Tibial nerve (tissue), 3 donors: ENCODE measurements at regions not wholly inside any gene's neighbourhood (a gene's known extent, or its start where the extent isn't known, plus 50 kb on each side); places are given as distances from the start of the nearest gene placed in this dataset.

Source experiments
- POLR2A ChIP-seq, 2 donors: fragments of 450-650 bp; IDR thresholded peaks; one replicate each; pipeline ENCODE4 v1.6.1; 2017; ENCODE audit warnings: antibody characterized with exemption in 2 of 2, mild to moderate bottlenecking in 2 of 2, moderate library complexity in 2 of 2
- TF ChIP-seq, protein P1 (sequence below), 5 experiments: fragments of 200-600 bp in 3 of 5; fragments of 450-650 bp in 2 of 5; sonication (generic) in 3 of 5; IDR thresholded peaks; one replicate each; pipeline ENCODE4 v1.5.1; 2016 to 2019; ENCODE audit warnings: antibody characterized with exemption in 5 of 5, mild to moderate bottlenecking in 3 of 5, moderate library complexity in 2 of 5

DNA sequence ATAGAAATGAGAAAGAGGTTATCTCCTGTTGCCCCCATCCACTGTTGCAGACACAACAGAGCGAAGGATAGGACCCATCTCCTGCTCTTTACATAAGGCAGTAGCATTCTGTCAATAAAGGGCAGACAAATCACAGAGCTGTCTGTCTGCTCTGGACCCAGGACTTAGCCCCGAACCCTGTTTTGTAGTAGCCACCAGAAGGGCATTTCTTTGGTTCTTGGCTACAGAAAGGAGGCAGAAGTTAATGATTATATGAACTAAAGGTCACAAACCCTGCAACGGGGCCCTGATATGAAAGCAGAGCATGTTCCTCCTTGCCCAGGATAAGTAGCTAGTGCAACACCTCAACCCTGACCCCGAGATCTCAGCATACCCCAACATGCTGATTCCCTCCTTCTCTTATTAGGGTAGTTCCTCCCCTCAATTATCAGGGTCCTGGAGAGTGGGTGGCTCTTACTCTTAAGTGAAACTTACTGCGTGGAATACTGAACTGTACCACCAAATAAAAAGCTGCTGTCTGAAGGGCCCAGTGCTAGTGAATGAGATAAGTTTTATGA lies 680.4 kb upstream of the SPRY2 start:
- no peak for TF ChIP-seq POLR2A (IDR thresholded peaks at IDR 0.05)
- TF ChIP-seq, protein P1, sequence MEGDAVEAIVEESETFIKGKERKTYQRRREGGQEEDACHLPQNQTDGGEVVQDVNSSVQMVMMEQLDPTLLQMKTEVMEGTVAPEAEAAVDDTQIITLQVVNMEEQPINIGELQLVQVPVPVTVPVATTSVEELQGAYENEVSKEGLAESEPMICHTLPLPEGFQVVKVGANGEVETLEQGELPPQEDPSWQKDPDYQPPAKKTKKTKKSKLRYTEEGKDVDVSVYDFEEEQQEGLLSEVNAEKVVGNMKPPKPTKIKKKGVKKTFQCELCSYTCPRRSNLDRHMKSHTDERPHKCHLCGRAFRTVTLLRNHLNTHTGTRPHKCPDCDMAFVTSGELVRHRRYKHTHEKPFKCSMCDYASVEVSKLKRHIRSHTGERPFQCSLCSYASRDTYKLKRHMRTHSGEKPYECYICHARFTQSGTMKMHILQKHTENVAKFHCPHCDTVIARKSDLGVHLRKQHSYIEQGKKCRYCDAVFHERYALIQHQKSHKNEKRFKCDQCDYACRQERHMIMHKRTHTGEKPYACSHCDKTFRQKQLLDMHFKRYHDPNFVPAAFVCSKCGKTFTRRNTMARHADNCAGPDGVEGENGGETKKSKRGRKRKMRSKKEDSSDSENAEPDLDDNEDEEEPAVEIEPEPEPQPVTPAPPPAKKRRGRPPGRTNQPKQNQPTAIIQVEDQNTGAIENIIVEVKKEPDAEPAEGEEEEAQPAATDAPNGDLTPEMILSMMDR (IDR thresholded peaks at IDR 0.05): no peak
